ENCODE measurements at regions not wholly inside any gene's neighbourhood (a gene's known extent, or its start where the extent isn't known, plus 50 kb on each side); places are given as distances from the start of the nearest gene placed in this dataset.

DNA sequence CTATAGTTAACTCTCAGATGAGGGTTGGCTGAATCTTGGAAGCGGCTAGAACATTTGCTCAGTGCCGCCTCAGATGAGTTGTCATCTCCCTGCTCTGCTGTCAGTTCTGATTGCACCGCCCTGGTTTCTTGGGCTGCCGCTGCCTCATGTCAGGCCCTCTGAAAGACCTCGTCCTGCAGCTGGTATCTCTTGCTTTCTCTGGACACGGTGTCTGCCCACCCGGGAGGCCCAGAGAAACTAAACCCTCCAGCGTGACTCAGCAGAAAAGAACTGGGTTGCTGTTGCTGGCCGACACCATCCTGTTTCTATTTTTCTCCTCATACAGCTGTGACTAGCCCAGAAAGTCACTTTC is 355.4 kb downstream of the CD83 start:
- Histone ChIP-seq H3K4me1 (peaks cover 0 to 30% (median 17%) of the 10 kb centered on the region in 9 donors), H3K27ac (no peak overlapping the region), H3K36me3 (no peaks in the 10 kb centered on the region), H3K4me3 (no peak overlapping the region), H3K9me3 (peaks cover 0 to 7% (median 0%) of the 10 kb centered on the region in 11 donors), H3K27me3 (no peaks in the 10 kb centered on the region)
- intact Hi-C loops (cut with DNase I): no loop called here
- ATAC-seq (peak in 1 of 8 donors; percentile 5), DNase-seq (peak in 1 of 2 donors; percentile 16)
- TF ChIP-seq, protein P1, sequence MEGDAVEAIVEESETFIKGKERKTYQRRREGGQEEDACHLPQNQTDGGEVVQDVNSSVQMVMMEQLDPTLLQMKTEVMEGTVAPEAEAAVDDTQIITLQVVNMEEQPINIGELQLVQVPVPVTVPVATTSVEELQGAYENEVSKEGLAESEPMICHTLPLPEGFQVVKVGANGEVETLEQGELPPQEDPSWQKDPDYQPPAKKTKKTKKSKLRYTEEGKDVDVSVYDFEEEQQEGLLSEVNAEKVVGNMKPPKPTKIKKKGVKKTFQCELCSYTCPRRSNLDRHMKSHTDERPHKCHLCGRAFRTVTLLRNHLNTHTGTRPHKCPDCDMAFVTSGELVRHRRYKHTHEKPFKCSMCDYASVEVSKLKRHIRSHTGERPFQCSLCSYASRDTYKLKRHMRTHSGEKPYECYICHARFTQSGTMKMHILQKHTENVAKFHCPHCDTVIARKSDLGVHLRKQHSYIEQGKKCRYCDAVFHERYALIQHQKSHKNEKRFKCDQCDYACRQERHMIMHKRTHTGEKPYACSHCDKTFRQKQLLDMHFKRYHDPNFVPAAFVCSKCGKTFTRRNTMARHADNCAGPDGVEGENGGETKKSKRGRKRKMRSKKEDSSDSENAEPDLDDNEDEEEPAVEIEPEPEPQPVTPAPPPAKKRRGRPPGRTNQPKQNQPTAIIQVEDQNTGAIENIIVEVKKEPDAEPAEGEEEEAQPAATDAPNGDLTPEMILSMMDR (IDR thresholded peaks at IDR 0.05): no peak
- WGBS, 2 donors: 70 to 78% methylated on average over 9 of the region's 9 CpGs

DNA sequence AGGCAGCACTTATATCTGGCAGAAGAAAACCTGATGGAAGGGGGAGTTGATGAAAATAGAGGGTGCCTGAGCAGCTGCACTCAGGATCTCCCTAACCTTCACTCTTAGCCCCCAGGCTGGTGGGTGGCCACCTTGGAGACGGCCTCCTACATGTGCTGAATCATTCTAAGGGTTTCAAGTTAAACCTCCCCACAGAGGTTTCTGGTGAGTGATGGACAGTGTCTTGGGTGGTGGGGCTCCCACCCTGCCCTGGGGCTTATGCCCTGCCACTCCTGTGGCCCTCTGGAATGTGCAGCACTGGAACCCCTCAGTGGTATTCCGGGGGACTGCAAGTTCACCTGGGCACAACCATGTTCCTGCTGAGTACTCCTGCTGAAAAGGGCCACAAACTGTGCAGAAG is 357.2 kb downstream of the CD83 start:
- no peak for ATAC-seq
- H3K4me3 ChIP-seq: no peak overlapping the region
- intact Hi-C loops (cut with DNase I): no loop called here
- no peak for DNase-seq
- 95 to 97% methylated on average over 2 of the region's 2 CpGs for WGBS, 2 donors
- no peak overlapping the region for H3K27ac ChIP-seq
- no peaks in the 10 kb centered on the region for H3K36me3 ChIP-seq
- TF ChIP-seq, protein P1 (IDR thresholded peaks at IDR 0.05): no peak
- H3K27me3 ChIP-seq: no peaks in the 10 kb centered on the region
- H3K4me1 ChIP-seq: peaks cover 0 to 34% (median 19%) of the 10 kb centered on the region in 9 donors
- no peaks in the 10 kb centered on the region for H3K9me3 ChIP-seq

DNA sequence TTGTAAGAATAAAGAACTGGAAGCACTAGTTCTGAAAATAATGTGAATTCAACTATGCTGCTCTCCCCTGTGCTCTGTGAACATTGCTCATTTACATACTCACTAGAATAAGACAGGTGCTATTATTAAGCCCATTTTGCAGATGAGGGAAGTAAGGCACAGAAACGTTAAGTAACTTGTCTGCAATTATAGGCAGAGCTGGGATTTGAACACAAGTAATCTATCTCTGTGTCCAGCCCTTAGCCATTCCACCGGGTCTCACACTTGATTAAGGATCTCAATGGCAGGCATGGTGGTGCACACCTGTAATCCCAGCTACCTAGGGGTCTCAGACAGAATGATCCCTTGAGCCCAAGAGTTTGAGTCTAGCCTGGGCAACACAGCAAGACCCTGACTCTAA is 357.7 kb downstream of the CD83 start:
- Histone ChIP-seq H3K27me3 (no peaks in the 10 kb centered on the region), H3K4me1 (peaks cover 0 to 34% (median 19%) of the 10 kb centered on the region in 9 donors), H3K4me3 (no peak overlapping the region), H3K9me3 (no peaks in the 10 kb centered on the region), H3K36me3 (no peaks in the 10 kb centered on the region), H3K27ac (no peak overlapping the region)
- ATAC-seq (no peak), DNase-seq (no peak)
- TF ChIP-seq, protein P1 (IDR thresholded peaks at IDR 0.05): no peak
- 49 to 85% methylated on average over 2 of the region's 2 CpGs for WGBS, 2 donors
- intact Hi-C loops (cut with DNase I): no loop called here

DNA sequence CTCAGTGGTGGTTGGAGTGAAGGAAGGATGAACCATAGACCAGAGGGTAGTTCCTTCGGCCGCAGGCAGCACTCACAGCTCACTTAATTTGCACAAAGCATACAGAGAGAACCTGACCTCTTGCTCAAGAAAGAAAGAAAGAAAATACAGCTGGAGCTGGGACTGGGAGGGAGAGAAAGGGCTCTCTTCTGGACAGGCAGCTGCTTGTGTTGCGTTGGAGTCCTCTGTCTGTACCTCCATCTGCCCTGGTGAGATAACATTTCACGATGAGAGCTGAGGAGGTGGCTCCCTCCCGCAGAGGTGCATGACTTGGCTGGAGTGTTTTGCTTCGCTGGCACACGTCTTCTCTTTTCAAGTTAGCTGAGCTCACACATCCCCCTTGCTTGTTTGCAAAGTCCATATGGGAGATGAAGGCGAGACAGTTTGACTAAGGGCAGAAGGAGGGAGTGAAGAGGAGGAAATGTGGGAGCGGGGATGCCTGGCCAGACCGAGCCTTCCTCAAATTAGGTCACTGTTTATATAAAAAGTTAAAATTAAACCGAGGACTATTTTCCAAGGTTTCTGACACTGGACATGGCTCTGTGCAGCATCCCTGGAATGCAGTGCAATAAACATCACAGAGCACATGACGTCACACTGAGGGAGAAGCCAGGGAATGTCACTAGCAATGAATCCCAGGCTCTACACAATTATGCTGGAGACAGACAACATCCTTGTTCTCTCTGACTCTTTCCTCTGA is 359.4 kb downstream of the CD83 start:
- WGBS, 2 donors: 38 to 46% methylated on average over 12 of the region's 12 CpGs

More for the DNA sequence above, 359.4 kb downstream of the CD83 start:
- H3K27me3 ChIP-seq: no peaks in the 10 kb centered on the region
- ATAC-seq: peak; percentile 71 to 96 (median 92)
- peak overlapping the region in 2 of 10 donors; percentile 2 to 19 for H3K4me3 ChIP-seq
- H3K9me3 ChIP-seq: peaks cover 0 to 4% (median 0%) of the 10 kb centered on the region in 11 donors
- TF ChIP-seq, protein P1 (IDR thresholded peaks at IDR 0.05): no peak
- peaks cover 0 to 34% (median 18%) of the 10 kb centered on the region in 9 donors for H3K4me1 ChIP-seq
- peak in 1 of 2 donors; percentile 80 for DNase-seq
- H3K27ac ChIP-seq: peak overlapping the region in 8 of 10 donors; percentile 10 to 64 (median 58)
- intact Hi-C loops (cut with DNase I): no loop called here
- no peaks in the 10 kb centered on the region for H3K36me3 ChIP-seq
